ENCODE measurements at regions not wholly inside any gene's neighbourhood (a gene's known extent, or its start where the extent isn't known, plus 50 kb on each side); places are given as distances from the start of the nearest gene placed in this dataset.

- TF ChIP-seq CTCF (IDR thresholded peaks at IDR 0.05) = no peak
- no peak for TF ChIP-seq POLR2A (IDR thresholded peaks at IDR 0.05)
Measured at GRCh38 chr9:16308645-16309044, 561.8 kb downstream of the BNC2 start.

Measured in ovary (tissue), 3 donors.